ENCODE measurements at regions not wholly inside any gene's neighbourhood (a gene's known extent, or its start where the extent isn't known, plus 50 kb on each side); places are given as distances from the start of the nearest gene placed in this dataset.

DNA sequence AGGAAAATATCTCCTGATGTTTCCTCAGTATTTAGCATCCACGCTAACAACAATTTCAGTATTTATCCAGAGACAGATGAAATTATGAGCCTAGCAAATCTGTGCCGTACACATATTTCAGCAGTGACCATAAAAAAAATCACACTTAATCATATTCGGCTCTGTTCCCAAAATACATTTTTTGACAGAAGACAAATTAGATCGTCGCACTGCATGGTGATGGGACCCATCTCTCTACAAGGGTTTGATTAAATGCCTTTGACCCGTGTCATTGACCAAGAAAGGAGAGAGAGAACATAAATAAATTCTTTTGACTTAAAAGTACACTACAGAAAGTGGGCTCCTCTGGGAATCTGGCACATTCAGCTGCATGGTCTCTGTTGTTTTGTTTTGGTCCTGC lies 215.3 kb upstream of the SEMA6D start:
- no peak for DNase-seq

DNA sequence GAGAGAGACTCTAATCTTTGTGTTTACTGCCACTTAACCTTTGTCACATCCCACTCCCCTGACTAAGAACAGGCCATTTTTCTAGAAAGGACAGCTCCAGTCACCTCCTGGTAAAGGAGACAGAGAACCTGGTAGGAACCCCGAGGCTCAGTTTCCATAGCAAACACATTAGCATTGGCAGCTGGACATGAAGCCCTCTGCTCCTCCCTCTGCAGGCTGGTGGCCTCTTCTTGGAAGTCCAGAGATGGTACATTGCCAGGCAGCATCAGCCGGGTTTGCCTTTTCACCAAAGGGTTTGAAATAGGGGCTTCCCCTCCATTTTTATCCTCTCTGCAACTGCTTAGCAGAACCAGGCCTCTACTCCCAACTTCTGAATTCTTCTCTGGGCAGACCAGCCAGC lies 213.4 kb upstream of the SEMA6D start:
- DNase-seq = no peak

DNA sequence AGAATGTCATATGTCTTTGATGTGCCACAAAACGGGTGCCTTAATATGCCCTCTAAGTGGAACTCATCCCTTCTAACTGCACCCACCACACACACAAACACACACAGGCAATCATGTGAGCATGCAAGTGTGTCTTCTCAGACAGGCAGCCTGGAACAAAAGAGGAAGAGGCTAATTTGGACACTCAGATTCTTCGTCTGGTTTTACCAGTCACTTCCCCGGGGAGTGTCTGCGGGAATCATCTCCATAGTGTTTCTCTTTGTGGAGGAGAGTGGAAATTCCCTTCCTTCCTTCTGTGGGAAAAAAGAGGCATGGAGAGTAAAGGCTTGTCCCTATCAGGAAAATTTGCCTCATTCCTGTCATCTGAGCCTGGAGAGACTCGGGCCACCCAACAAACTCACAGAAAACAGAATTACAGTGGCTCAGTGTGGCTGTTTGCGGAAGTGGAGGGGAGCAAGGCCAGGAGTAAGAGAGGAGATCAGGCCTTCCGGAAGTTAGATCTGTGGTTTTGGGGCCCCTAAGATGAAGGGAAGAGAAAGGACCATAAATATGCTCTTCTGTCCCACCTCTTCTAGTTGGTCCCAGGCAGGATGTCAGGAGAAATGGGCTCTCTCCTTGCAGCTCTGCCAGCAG lies 212.6 kb upstream of the SEMA6D start:
- DNase-seq = no peak

DNA sequence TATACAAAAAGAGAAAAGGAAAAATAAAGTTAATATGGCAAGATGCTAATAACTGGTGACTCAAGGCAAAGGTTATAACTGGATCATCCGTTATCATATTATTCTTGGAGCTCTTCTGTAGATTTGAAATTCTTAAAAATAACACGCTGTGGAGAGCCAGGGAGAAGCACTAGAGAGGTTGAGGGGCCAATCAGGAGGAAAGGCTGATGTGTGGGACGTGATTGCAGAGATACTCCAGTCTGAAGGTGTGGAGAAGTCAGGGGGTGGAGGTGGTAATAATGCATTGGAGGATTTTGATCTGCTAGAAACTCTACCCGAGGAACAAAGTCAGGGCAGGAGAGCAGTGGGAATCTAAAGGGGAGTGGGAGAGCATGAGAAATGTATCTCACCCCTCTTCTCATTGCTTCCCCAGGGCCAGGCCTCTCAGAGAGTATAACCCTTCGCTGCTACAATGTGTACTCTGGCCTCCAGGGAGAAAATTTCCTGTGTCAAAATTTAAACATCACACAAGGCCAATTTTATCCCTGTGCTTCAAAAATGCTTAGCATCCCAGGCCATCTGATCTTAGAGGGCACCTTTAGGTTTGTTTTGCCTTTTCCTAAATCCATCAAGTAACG lies 211.5 kb upstream of the SEMA6D start:
- DNase-seq = no peak

DNA sequence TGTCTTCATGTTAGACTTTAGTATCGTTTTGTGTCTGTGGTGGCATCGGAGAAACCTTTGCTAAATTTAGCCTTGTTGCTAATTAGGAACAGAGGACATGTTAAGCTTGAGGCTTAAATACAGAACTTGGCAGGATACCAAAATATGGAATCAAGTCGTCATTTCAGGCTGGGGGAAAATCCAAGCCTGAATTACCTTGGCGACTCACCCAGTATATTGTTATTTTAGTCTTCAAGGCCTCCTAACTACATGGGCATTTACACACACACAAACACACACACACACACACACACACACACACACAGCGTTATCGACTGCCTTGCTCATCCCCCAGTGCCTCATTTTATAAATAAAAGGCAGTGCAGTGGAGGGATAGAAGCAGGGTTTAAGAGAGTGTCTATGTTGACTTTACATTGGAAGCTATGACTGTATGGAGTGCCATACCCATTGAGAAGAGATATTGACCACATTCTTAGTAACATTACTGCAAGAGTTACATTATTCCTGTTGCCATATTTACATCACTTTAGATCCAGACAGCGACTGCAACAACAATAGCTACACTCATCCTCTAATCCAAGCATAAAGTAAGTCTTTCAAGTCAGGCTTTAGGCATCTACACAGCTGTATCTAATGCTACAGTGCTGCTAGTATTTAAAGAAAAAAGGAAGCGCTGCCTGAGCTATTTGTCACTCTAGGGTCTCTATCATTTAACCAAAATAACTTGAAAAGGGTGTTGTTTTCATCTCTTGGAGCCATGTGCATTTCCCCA lies 210.8 kb upstream of the SEMA6D start:
- DNase-seq = peak; percentile 78

DNA sequence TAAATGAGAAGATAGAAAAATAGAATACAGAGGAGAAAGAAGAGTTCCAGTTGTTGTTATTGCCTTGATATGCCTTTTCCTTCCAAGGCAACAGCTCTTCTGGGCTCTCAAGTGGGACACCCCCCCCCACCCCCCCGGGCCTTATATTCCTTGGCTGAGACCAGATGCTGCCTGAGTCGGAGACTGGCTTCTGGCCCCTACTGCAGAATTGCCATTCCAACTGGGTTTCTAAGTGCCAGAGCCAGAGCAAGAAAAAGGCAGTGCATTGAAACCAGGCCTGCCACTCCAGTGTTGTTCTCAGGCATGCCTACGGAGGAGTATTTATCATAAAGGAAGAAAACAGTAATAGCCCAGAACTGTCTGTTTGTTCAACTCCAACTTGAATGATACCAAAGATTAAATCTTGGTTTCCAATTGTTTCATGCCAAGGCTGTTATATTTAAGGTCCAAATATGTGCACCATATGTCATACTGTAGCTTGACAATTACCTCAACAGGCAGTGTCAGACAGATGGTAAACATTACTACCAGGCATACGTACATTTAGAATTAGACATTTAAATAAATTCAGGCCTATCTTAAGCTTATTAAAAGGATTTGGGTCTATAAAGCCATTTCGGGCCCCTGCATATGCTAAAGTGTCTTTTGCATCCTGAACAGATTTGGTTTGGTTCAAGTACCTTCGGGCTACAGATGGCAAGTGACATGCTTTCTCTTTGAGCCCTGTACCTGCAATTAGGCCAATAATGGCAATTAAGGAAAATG lies 209.9 kb upstream of the SEMA6D start:
- no peak for DNase-seq

DNA sequence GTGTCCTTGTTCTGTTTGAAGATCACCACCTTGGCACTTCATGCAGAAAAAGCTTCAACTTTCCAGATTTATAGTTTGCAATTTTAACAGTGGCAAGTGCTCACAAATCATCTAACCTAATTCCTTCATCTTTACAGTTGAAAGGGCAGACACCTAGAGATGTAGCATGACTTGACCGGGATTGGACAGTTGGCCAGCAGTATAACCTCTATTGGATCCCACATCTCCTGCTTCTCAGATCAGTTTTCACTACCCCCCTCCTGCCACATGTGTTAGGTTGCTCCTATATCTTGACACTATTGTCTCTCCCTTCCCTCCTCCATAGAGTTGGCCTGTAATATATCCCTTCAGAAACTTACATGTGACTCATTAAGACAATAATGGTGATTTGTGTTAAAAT lies 206.0 kb upstream of the SEMA6D start:
- DNase-seq = no peak

DNA sequence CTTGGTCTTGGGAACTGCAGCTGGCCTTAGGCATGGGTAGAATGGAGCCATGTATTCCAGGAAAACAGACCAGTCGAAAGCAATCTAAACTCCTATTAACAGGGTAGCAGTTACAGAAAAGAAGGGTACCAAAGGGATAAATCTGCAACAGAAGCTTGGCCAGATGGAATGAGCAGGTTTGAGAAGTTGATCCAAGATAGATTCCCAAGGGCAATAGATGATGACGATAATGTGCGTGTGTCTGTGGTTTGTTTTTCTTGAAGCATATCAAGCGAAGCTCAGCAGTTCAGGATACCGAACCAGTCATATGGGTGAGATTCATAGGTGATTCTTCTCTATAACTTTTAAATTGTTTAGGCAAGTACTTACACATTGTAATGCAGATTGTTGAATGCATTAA lies 203.8 kb upstream of the SEMA6D start:
- DNase-seq = peak; percentile 42

DNA sequence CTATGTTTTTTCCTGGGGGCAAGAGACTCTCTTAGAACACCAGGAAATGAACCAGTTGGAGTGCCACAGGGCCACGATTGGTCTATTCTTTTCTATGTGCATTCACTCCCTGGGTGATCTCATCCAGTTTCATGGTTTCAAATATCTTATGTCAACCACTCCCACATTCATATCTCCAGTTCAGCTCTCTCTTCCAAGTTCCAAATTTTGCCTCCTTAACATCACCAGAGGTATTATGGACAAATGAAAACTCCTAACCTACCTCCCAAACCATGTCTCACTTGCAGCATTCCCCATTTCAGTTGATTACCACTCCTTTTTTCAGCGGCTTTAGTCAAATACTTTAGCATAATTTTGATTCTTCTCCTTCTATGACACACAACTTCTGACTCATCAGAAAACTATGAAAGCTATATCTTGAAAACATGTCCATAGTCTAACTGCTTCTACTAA lies 203.1 kb upstream of the SEMA6D start:
- peak; percentile 83 for DNase-seq

DNA sequence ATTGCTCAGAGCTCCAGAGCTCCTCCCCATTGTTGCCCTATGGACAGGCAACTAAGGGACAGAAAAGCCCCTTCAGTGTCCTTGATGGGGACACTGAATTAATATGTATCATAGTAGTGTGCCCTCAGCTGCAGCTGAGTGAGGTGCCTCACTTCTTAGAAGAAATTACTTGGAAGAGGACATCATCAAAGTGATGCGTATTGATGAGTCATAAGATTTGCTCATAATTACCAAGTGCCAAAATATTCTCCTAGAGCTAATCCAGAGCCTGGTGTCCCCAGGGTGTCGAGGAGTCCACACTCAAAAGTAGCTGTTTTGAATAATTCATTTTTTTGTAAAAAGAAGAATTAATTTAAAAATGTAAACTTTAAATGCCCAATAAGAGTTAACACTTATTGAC lies 200.7 kb upstream of the SEMA6D start:
- DNase-seq = peak; percentile 30

DNA sequence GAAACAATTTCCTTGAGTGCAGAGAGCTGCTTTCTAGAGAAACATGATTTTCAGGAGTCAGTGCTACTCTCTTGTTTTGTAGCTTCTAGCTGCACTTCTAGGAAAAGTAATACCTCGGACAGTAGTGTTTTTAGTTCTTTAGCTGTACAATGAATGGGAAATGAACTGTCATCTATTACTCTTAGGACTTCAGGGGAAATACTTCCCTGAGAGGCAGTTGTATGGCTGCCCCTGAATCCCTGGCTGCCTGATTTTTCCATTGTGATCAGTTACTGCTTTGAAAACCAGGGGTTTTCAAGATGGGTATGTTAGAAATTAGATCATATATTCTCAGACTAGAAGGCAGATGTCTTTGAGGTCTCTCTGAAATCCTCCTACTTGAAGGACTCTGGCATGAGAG lies 200.3 kb upstream of the SEMA6D start:
- DNase-seq = no peak

DNA sequence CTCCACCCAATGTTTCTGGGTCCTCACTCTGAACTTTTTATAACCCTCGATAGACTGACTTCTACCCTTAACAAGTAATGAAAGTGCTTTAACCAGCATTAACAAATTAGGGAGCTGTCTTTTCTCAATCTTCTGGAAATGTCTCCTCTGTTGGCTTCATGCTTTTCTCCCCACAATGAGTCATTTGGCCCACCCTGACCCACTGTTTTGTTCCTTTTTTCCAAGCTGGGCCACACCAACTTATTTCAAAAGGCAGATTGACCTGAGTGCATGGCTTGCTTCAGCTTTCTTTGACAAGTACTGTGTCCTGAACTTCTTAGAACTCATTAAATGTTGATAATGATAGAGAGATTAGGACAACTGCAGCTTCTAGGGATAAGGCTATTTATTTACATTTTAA lies 199.6 kb upstream of the SEMA6D start:
- DNase-seq = peak; percentile 31

DNA sequence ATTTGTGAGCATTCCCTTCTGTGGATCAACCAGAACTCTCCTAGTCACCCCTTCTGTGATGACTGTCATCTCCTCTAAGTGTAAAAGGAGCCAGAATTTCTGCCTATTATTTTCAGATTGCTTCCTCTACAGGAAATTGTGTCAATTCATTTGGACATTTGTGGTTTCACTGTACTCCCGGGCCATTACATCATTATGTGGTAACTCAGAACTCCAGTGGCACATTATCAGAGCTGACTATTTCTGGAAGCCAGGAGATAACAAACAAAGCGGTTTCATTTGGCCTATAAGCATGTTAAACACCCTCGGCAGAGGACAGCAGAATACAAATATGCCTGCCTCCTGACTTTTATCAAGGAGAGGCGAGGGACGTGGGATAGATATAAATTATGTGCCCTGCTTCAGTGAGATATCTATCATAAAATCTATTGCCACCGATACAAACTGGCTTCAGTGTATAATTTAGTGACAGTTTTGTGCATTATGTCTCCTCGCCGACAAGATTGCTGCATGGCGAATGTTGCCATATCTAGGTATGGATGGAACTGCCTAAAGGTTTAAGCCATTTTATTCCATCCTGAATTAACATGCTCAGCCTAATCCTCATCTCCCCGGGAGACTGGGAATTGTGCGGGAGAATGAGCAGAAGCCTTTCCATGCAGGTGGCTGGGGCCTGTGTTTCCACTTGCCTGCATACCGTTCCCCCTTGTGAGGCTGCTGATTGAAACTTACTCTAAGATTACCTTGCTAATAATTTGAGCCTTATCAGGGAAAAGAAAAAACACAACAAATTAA lies 193.4 kb upstream of the SEMA6D start:
- DNase-seq = peak; percentile 51

DNA sequence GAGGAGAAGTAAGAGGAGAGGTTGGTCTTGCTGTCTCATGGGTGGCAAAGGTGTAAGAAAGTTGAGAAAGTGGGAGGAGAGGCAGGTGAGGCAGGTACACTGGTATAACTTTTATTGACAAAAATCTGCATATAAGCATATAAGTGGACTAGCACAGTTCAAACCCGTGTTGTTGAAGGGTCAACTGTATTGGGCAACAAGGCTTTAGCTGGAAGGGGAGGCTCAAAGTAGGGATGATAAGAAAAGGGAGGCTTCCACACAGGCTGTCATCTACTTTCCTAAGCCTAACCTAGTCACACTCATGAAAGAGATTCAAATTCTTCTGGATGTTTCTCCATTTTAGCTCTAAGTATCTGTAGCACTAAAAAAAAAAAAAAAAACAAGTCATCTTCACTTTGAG lies 188.1 kb upstream of the SEMA6D start:
- DNase-seq = no peak

DNA sequence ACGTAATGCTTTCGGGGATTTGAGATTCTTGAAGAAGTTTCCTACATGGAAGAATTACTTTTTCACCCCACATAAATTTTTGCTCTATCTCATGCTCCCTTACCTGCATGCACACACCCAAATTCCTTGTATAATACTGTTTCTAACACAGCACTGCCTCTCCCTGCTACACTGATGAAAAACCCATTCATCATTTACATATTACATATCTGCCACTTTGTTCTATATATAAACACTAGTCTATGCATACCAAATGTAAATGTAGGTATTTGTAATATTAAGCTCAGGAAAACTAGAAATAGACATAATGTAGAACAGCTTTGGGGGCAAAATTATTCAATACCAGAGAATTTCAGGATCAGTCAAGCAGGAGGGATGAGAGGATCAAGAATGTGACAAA lies 182.6 kb upstream of the SEMA6D start:
- DNase-seq = no peak

DNA sequence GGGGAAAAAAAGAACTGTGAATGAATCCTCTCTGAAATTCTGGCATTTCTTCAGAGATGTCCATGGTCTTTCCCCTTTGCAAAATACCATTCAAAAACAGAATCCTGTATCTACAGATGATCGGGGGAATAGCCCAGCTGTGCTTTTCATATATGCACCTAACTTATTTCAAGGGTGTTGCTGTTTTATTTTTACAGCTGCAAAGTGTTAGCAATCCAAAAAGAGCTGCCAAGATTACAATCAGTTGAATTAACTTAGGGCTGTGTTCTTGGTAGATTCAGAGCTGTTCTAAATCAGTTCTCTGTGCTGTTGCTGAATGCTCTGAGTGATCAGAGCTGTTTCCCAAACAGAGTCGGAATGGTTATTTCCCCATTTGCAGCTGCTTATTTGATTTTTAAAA lies 175.7 kb upstream of the SEMA6D start:
- no peak for DNase-seq

DNA sequence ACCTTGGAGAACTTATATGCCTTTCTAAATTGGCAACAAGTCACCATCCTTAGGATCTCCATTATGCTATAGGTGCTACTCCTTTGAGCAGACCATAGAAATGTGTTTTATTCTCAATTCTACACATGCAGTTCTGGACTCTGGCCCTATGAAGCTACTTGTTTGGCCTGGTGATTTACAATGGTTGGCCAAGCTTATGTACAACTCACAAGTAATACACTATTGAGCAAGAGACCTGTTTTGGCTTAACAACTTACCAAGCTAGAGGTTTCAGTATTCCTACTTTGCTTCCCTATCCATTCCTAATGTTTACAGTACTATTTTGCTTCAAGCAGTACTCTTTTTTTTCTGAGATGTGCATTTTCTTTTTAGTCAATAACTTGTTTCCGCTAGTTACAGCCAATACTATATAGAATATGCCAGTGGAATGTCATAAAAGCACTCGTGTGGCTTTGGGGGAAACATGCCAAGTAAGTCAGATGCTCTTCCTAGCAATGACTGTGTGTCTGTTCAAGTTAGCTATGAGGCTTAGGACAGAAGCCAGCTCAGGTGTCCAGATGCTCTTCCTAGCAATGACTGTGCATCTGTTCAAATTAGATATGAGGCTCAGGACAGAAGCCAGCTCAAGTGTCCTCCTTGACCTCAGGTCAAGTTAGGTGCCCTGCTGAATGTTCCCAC lies 174.9 kb upstream of the SEMA6D start:
- DNase-seq = peak; percentile 36

DNA sequence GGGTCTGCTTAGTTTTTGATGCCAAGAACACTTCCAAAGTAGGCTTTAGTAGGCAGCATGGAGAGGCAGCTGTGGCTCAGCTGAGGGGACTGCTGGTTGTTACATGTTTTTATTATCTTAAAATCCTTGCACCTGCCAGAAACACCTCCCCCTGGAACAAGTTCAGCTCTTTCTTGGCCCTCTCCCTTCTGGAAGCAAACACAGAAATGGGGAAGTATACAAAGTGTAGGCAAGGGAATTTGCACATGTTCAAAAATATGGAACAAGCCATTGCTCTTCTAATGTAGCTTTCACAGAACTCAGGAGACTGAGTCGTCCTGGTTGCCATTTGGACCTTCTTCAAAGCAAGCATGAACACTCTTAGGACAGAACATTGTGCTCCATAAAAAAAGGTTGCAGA lies 169.1 kb upstream of the SEMA6D start:
- no peak for DNase-seq

DNA sequence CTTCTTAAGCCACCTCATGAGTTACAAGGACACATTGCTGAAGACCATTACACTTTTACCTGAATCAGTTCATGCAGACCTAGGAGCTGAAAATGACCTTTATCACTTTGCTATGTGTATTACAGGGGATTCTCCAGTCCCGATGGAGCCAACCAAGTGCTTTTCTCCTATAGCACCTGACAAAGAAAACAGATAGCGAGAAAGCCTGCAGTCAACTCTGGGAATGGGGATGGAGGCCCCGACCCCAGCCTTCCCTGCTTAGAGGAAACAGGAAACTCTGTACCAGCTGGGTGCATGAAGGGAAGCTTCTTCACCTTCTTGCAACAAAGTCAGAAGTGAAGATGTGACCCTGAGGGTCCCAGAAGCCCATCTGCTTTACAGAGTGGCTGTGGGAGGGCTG lies 168.3 kb upstream of the SEMA6D start:
- no peak for DNase-seq

DNA sequence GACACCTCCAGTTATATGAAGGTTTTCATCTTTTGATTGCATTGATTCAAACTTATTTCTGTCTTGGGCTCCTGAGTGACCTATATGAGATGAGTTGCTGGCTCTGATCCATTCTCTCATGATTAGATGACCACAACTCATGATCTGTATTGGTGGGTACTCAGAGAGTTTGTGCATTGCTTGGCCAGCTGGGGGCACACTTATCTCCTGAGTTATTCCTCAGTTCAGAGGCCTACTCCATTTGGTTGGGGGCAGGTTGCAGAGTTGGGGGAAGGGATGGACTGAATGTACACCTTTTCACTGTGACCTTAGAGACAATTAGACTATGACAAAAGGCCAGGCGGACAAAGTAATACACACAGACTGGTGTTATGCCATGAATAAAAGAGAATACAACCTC lies 166.2 kb upstream of the SEMA6D start:
- no peak for DNase-seq

DNA sequence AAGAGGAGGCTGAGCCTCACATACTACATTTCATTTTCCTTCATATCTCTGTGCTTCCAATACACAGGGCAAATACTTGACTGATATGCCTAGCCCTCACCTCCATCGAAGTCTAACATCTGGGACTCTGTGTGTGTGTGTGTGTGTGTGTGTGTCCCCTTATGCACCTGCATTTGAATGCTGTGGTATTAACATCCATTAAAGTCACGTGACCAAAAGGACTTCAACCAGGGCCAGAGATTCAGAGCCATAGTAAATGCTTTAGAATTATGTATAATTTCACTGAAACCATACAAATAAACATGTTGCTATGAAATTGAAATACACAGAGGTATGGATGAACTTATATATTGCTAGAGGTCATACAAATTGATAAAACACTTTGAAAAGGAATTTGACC lies 165.8 kb upstream of the SEMA6D start:
- DNase-seq = no peak

DNA sequence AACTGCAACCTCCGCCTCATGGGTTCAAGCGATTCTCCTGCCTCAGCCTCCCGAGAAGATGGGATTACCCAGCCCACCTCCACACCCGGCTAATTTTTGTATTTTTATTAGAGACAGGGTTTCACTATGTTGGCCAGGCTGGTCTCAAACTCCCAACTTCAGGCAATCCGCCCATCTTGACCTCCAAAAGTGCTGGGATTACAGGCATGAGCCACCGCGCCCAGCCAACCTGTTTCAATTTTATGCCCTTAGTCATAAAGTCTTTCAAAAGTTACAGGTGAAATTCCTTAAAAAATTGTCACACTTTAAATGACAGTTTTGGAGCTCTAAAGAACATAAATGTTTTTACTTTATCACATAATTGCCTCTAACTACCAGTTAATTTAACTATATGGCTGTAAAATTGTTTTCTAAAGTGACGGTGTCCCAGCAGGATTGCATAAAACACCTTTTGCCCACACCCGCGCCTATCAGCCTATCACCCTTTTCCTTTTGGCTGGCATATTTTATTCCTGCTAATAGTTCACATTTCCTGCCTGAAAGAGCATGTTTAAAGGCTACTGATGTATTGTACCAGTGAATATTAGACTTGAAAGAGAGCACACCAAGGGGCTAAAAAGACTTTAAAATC lies 164.2 kb upstream of the SEMA6D start:
- no peak for DNase-seq
